Umbilical cord (tissue), 1 donor: ENCODE measurements at regions not wholly inside any gene's neighbourhood (a gene's known extent, or its start where the extent isn't known, plus 50 kb on each side); places are given as distances from the start of the nearest gene placed in this dataset.
A peak's percentile ranks its signal among the peaks of the same experiment; 100 is the strongest.
"Not testable (repeated sequence)": the region's sequence is repeated elsewhere in the genome, so short reads cannot be mapped to it uniquely, and the experiment has no call there.

Source experiments
- DNase-seq: peaks from one replicate; pipeline ENCODE4 v3.0.0-alpha.2; 2015; ENCODE audit warnings: low spot score

GRCh38 chr17:77830816-77831473, 127.6 kb upstream of the TNRC6C start:
- DNase-seq = no peak

GRCh38 chr17:77831474-77832179, 126.9 kb upstream of the TNRC6C start:
- DNase-seq = peak; percentile 49

GRCh38 chr17:77832180-77832560, 126.3 kb upstream of the TNRC6C start:
- DNase-seq = no peak

- no peak for DNase-seq
These were observed 124.7 kb upstream of the TNRC6C start for GRCh38 chr17:77833769-77834168.

GRCh38 chr17:77834170-77835115, 124.1 kb upstream of the TNRC6C start:
- DNase-seq = peak; percentile 88

- DNase-seq = no peak
These were observed 121.9 kb upstream of the TNRC6C start for GRCh38 chr17:77836557-77837041.

GRCh38 chr17:77837072-77837471, 121.4 kb upstream of the TNRC6C start:
- not testable (repeated sequence) for DNase-seq

- no peak for DNase-seq
These were observed 120.6 kb upstream of the TNRC6C start for GRCh38 chr17:77837917-77838316.

- no peak for DNase-seq
These were observed 119.5 kb upstream of the TNRC6C start for GRCh38 chr17:77838748-77839697.

- DNase-seq = peak; percentile 80
These were observed 118.6 kb upstream of the TNRC6C start for GRCh38 chr17:77839698-77840512.

- no peak for DNase-seq
These were observed 117.9 kb upstream of the TNRC6C start for GRCh38 chr17:77840513-77841165.

- DNase-seq = no peak
These were observed 116.6 kb upstream of the TNRC6C start for GRCh38 chr17:77841742-77842527.

GRCh38 chr17:77842528-77843147, 115.9 kb upstream of the TNRC6C start:
- no peak for DNase-seq

- DNase-seq = not testable (repeated sequence)
These were observed 115.1 kb upstream of the TNRC6C start for GRCh38 chr17:77843255-77843895.

- no peak for DNase-seq
These were observed 114.6 kb upstream of the TNRC6C start for GRCh38 chr17:77843896-77844295.

GRCh38 chr17:77844681-77845080, 113.8 kb upstream of the TNRC6C start:
- DNase-seq = no peak

GRCh38 chr17:77845541-77846225, 112.8 kb upstream of the TNRC6C start:
- DNase-seq = no peak
